NT2/D1 (cell line): ENCODE measurements at regions not wholly inside any gene's neighbourhood (a gene's known extent, or its start where the extent isn't known, plus 50 kb on each side); places are given as distances from the start of the nearest gene placed in this dataset.
"Not testable (repeated sequence)": the region's sequence is repeated elsewhere in the genome, so short reads cannot be mapped to it uniquely, and the experiment has no call there.

Experiments used
- DNase-seq: peaks from one replicate; pipeline ENCODE4 v3.0.0-alpha.2; 2011; ENCODE audit warnings: low read depth, low spot score
- H3K27me3 ChIP-seq: 2 replicates; pipeline ENCODE4 v1.6.0; 2011; ENCODE audit warnings: mild to moderate bottlenecking; ENCODE audit not compliant: insufficient read length, insufficient read depth
- H3K36me3 ChIP-seq: 2 replicates; pipeline ENCODE4 v1.6.1; 2011; ENCODE audit warnings: mild to moderate bottlenecking, low read length, mixed read lengths; ENCODE audit not compliant: insufficient read depth, insufficient read length
- H3K4me1 ChIP-seq: 2 replicates; pipeline ENCODE4 v1.5.1; 2011; ENCODE audit not compliant: insufficient read depth, insufficient read length
- H3K4me3 ChIP-seq: 2 replicates; pipeline ENCODE4 v1.5.1; 2011; ENCODE audit warnings: low read depth; ENCODE audit not compliant: insufficient read length
- H3K9ac ChIP-seq: 2 replicates; pipeline ENCODE4 v1.6.0; 2011; ENCODE audit warnings: low read depth; ENCODE audit not compliant: insufficient read length
- H3K9me3 ChIP-seq: 2 replicates; pipeline ENCODE4 v1.5.1; 2011; ENCODE audit warnings: mild to moderate bottlenecking, low read length; ENCODE audit not compliant: insufficient read depth
- SUZ12 ChIP-seq: IDR thresholded peaks from 2 replicates; pipeline ENCODE4 v1.6.1; 2011; ENCODE audit not compliant: insufficient read length, insufficient read depth; ENCODE audit errors: extremely low read depth
- YY1 ChIP-seq: IDR thresholded peaks from 2 replicates; pipeline ENCODE4 v1.6.1; 2011; ENCODE audit not compliant: insufficient read length, insufficient read depth
- ZNF274 ChIP-seq: IDR thresholded peaks from 2 replicates; pipeline ENCODE4 v1.6.1; 2011; ENCODE audit warnings: mild to moderate bottlenecking, low read depth, low read length

DNA sequence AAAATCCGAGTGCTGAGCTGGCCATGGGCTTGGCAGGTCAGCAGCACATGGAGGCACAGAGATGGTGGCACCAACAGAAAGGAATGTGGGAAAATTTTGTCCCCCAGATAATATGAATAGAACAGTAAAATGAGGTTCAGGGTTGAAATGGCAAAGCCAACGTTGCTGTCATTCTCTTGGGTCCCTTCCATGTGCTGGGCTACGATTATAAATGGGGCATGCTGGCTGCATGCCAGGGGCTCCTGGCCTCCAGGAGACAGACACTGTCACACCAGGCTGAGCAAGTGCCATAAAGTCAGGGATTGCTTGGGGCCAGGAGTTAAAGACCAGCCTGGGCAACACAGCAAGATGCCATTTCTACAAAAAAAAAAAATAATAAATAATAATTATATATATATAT lies 77.1 kb downstream of the TOMM20 start:
- TF ChIP-seq ZNF274 (no peak), YY1 (no peak), SUZ12 (no peak)
- Histone ChIP-seq H3K36me3 (no peaks in the 10 kb centered on the region), H3K4me1 (peaks cover 5% of the 10 kb centered on the region), H3K27me3 (no peaks in the 10 kb centered on the region), H3K4me3 (no peak overlapping the region), H3K9me3 (no peaks in the 10 kb centered on the region), H3K9ac (no peak overlapping the region)
- DNase-seq: no peak

DNA sequence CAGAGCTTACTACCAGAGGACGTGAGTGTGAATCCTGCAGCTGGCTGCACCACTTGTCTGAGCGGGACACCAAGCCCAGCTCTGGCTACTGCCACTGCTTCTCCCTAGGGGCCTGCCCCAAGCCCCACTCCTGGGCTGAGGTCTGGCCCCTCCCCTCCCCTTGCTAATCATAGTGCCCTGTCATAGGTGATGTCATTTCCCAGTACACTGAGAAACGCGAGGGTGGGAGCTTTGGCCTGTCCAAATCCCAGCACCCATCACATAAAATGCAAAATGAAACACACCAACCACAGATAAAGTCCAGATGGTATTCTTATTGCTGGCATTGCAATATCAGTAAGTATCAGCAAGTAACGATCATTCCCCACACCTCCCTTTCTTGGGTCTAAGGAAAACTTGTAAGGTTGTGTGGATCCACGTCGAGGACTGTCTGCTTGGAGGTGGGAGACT lies 77.7 kb downstream of the TOMM20 start:
- H3K27me3 ChIP-seq: no peaks in the 10 kb centered on the region
- H3K4me3 ChIP-seq: no peak overlapping the region
- H3K36me3 ChIP-seq: no peaks in the 10 kb centered on the region
- H3K9me3 ChIP-seq: no peaks in the 10 kb centered on the region
- H3K4me1 ChIP-seq: peaks cover 5% of the 10 kb centered on the region
- DNase-seq: no peak
- TF ChIP-seq ZNF274 (no peak), SUZ12 (no peak), YY1 (no peak)
- no peak overlapping the region for H3K9ac ChIP-seq

DNA sequence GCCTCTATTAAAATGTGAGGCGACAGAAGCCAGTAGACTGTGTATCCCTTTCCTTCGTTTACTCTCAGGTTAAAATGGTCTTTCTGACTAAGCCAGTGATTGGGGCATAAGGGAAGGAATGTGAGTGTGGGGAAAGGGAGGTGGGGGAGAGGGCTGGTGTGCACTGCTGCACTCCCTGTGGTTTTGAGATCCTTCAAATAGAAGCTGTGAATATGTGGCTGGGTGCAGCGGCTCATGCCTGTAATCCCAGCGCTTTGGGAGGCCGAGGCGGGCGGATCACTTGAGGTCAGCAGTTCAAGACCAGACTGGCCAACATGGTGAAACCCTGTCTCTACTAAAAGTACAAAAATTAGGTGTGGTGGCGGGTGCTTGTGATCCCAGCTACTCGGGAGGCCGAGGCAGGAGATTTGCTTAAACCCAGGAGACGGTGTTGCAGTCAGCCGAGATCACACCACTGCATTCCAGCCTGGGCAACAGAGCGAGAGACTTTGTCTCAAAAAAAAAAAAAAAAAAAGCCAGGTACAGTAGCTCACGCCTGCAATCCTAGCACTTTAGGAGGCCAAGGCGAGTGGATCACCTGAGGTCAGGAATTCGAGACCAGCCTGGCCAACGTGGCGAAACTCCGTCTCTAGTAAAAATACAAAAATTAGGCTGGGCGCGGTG lies 78.8 kb downstream of the TOMM20 start:
- H3K9me3 ChIP-seq, H3K4me3 ChIP-seq, H3K36me3 ChIP-seq, DNase-seq, H3K9ac ChIP-seq, H3K27me3 ChIP-seq, H3K4me1 ChIP-seq: not testable (repeated sequence)

DNA sequence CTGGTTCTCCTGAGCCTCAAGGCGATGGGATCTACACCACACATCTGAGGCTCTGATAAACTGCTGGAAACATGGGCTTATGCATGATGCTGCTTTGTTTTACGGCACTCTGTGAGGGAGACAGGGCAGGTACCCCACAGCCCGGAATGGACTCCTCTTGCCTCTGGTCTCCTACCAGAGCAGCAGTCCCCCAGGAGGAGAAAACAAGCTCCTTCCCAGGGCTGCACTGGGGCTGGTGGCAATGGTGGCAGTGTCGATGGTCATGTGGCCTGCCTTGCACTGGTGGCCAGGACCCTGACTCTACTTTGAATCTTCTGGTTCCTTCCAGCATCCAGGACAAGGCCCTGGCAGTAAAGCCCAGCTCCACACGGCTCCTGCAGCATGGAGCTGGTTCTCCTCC lies 79.4 kb downstream of the TOMM20 start:
- H3K36me3 ChIP-seq: no peaks in the 10 kb centered on the region
- H3K9me3 ChIP-seq: no peaks in the 10 kb centered on the region

DNA sequence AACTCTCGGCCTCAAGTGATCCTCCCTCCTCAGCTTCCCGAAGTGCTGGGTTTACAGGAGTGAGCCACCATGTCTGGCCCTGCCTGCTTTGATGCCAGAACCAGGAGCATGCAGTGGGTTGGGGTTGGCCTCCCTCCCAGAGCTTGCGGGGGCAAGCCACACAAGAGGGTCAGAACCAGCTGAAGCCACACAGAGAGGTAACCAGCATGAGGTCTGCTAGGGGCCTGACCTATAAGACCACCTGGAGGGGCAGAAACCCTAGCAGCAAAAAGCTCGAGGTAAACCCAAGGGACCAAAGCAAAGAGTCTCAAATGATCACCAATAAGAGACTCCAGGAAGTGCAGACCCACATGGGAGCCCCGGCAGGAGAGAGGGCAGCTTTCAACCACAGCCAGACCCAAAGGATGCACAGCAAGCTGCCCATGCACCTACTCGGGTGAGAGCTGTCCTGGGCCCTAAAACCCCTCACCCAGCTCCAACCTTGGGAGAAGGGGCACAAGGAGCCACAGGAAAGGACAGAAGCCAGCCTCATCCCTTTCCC lies 81.2 kb downstream of the TOMM20 start:
- no peak for TF ChIP-seq YY1
- TF ChIP-seq SUZ12: no peak
- TF ChIP-seq ZNF274: no peak
- no peak for DNase-seq
- Histone ChIP-seq H3K9ac (no peak overlapping the region), H3K27me3 (no peaks in the 10 kb centered on the region), H3K4me1 (peaks cover 5% of the 10 kb centered on the region), H3K4me3 (no peak overlapping the region), H3K36me3 (no peaks in the 10 kb centered on the region), H3K9me3 (no peaks in the 10 kb centered on the region)

More for the DNA sequence above, 79.4 kb downstream of the TOMM20 start:
- DNase-seq: no peak
- no peak for TF ChIP-seq SUZ12
- no peak for TF ChIP-seq ZNF274
- TF ChIP-seq YY1: no peak
- H3K4me1 ChIP-seq: peaks cover 5% of the 10 kb centered on the region
- H3K27me3 ChIP-seq: no peaks in the 10 kb centered on the region
- H3K9ac ChIP-seq: no peak overlapping the region
- no peak overlapping the region for H3K4me3 ChIP-seq

DNA sequence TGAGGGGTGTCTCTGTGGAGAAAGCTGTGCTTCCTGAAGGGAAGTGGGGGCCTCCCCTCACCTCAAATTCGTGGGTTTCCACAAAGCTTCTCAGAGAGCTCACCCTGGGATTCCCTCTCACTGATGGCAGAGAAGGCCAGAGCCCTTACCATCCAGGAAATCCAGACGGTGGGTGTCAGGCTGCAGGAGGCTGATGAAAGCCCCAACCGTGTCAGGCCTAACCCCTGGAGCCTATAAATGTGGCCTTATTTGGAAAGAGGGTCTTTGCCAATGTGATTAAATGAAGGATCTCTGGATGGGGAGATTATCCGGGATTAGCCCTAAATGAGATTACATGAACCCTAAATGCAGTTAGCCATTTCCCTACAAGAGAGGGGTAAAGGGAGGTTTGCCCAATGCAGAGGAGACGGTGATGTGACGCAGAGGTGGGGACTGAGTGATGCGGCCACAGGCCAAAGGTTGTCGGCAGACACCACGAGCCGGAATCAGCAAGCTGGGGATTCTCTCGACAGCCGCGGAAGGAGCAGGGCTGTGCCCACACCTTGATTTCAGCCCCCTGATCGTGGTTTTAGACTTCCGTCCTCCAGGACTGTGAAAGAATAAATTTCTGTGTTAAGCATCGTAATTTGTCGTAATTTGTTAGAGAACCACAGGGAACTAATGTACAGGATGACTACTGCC lies 82.6 kb downstream of the TOMM20 start:
- Histone ChIP-seq H3K36me3 (no peaks in the 10 kb centered on the region), H3K9ac (no peak overlapping the region), H3K9me3 (no peaks in the 10 kb centered on the region), H3K4me3 (no peak overlapping the region), H3K27me3 (no peaks in the 10 kb centered on the region), H3K4me1 (peaks cover 5% of the 10 kb centered on the region)
- no peak for TF ChIP-seq ZNF274
- TF ChIP-seq YY1: no peak
- TF ChIP-seq SUZ12: no peak
- DNase-seq: no peak

DNA sequence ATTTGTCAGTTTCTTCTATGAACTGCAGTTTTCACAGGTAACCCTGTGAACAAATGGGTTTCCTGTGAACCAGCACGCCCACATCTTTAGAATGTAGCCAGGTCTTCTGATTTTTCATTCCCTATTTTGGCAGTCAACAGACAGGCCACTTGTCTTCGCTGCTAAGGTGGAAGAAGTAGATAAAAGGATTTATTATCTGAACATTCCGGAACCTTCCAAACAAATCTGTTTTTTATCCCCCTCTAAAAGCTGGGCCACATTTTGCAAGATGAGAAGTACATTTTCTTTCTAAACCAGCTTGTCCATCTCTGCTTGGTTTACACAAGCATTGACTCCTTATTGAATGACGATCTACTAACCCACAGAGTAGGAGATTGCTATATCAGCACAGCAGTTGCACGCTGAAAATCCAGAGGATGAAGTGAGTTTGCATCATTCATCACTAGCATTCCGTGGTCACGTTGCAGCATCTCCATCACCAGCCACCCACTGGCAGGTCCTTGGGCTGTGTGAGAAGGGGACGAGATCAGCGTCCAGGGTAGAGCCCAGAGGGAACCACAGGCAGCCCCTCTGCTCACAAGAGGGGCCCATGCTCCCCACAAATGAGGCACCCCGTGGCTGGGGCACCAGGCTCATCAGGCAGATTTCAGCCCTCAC lies 83.5 kb downstream of the TOMM20 start:
- no peak overlapping the region for H3K9ac ChIP-seq

DNA sequence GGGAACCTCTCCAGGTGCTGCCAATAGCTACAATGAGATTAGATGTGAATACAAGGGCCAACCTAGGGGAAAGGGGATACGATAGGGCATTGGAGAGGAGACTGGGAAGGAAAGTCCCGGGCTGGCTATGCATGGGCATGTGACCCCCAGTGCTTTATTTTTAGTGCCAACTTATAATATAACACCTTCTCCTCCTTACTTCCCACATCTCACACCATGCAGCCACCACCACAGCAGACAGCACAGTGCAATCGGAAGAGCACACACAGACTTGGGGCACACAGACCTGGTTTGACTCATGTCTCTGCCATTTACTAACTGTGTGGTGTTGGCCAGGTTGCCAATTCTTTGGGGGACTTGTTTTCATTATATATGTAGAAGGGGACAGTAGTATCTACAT lies 85.4 kb downstream of the TOMM20 start:
- no peak overlapping the region for H3K4me3 ChIP-seq
- H3K9ac ChIP-seq: no peak overlapping the region
- H3K36me3 ChIP-seq: no peaks in the 10 kb centered on the region
- no peak for DNase-seq
- H3K4me1 ChIP-seq: peaks cover 2% of the 10 kb centered on the region
- no peaks in the 10 kb centered on the region for H3K9me3 ChIP-seq
- TF ChIP-seq YY1 (no peak), SUZ12 (no peak), ZNF274 (no peak)
- H3K27me3 ChIP-seq: no peaks in the 10 kb centered on the region

More for the DNA sequence above, 83.5 kb downstream of the TOMM20 start:
- H3K4me3 ChIP-seq: no peak overlapping the region
- H3K9me3 ChIP-seq: no peaks in the 10 kb centered on the region
- no peaks in the 10 kb centered on the region for H3K27me3 ChIP-seq
- no peak for DNase-seq
- no peaks in the 10 kb centered on the region for H3K36me3 ChIP-seq
- TF ChIP-seq ZNF274 (no peak), SUZ12 (no peak), YY1 (no peak)
- H3K4me1 ChIP-seq: peaks cover 5% of the 10 kb centered on the region
